Mucosa of rectum (tissue), 2 donors: ENCODE measurements at regions not wholly inside any gene's neighbourhood (a gene's known extent, or its start where the extent isn't known, plus 50 kb on each side); places are given as distances from the start of the nearest gene placed in this dataset.
"Not testable (repeated sequence)": the region's sequence is repeated elsewhere in the genome, so short reads cannot be mapped to it uniquely, and the experiment has no call there.

Experiments
- H3K27ac ChIP-seq, 2 donors: one replicate each; pipeline ENCODE4 v1.7.0; 2013; ENCODE audit warnings: inconsistent platforms in 2 of 2, low read depth in 2 of 2, low read length in 2 of 2
- H3K27me3 ChIP-seq, 2 donors: one replicate each; pipeline ENCODE4 v1.7.0; 2013; ENCODE audit warnings: low read length in 2 of 2; ENCODE audit not compliant: control insufficient read depth in 2 of 2, insufficient read depth in 2 of 2
- H3K36me3 ChIP-seq, 2 donors: one replicate each; pipeline ENCODE4 v1.7.0; 2013; ENCODE audit warnings: low read length in 2 of 2; ENCODE audit not compliant: control insufficient read depth in 2 of 2, insufficient read depth in 2 of 2
- H3K4me1 ChIP-seq, 2 donors: one replicate each; pipeline ENCODE4 v1.7.0; 2013; ENCODE audit warnings: low read length in 2 of 2, mild to moderate bottlenecking in 1 of 2; ENCODE audit not compliant: control insufficient read depth in 2 of 2, insufficient read depth in 2 of 2
- H3K4me3 ChIP-seq, 2 donors: one replicate each; pipeline ENCODE4 v1.7.0; 2013; ENCODE audit warnings: low read length in 2 of 2
- H3K9ac ChIP-seq, 2 donors: one replicate each; pipeline ENCODE4 v1.7.0; 2013; ENCODE audit warnings: low read length in 2 of 2, low read depth in 1 of 2, mild to moderate bottlenecking in 1 of 2
- H3K9me3 ChIP-seq, 2 donors: one replicate each; pipeline ENCODE4 v1.7.0; 2013; ENCODE audit warnings: low read length in 2 of 2; ENCODE audit not compliant: control insufficient read depth in 2 of 2
- donor health status: healthy.
- donor health status: Normal muscosa, but diverticular disease.

DNA sequence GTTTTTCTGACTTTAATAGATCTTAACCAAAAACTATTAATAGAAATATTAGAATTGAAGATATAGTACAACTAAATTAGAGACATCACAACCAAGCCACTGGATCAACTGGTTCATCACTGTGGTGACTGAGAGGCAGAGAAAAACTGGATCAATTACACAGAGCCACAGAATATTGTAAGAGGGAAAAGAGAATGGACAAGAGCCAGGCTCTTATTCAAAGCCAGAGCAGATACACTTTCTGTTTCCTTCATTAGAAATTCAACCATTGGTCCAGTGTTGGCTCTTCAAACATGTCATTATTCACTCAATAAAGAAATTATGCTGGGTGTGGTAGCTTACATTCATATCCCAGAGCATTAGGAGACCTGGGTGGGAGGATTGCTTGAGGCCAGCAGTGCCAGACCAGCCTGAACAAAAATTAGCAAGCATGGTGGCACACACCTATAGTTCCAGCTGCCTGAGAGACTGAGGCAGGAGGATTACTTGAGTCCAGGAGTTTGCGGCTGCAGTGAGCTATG is 295.1 kb downstream of the NEBL start:
- Histone ChIP-seq H3K36me3 (no peaks in the 10 kb centered on the region), H3K4me3 (no peak overlapping the region), H3K4me1 (no peaks in the 10 kb centered on the region), H3K27ac (no peak overlapping the region), H3K9me3 (no peaks in the 10 kb centered on the region), H3K9ac (no peak overlapping the region), H3K27me3 (no peaks in the 10 kb centered on the region)

DNA sequence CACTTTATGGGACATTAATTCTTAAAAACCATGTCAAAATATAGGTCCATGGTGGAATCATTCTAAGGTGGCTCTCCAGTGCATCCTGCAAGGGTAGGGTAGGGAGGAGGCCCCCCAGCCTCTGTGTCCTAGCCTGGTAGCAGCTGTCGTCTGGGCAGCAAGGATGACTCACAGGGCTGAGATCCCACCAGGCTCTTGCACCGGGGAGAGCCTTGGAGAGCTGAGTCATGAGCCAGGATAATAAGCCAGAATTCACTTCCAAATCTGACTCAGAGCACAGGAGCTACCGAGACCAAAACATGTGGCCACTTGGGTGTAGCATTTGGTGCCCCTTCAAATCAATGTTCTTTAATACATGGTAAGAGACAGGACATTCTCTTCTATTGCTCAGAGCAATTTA is 298.5 kb downstream of the NEBL start:
- no peaks in the 10 kb centered on the region for H3K27me3 ChIP-seq
- no peak overlapping the region for H3K27ac ChIP-seq
- no peaks in the 10 kb centered on the region for H3K4me1 ChIP-seq
- H3K9ac ChIP-seq, result no peak overlapping the region
- no peaks in the 10 kb centered on the region for H3K9me3 ChIP-seq
- no peaks in the 10 kb centered on the region for H3K36me3 ChIP-seq
- no peak overlapping the region for H3K4me3 ChIP-seq

DNA sequence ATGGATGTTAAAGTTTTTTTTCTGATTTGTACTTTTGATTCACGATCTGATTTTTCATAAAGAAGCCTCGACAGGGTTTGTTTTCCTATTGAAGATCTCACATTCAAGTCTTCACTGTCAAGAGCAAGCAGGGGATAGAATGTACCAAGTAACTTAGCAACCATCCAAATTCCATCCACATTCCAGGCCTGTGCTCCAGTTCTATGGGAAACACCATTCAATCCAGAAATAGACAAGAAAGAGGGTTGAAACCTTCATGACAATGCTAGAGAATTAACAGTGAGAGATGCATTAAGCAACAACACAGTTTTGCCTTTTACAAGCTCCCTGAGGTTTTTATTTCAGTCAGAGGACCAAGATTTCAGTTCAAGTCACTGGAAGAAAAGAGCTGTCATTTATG is 300.2 kb downstream of the NEBL start:
- Histone ChIP-seq H3K27ac (no peak overlapping the region), H3K9me3 (no peaks in the 10 kb centered on the region), H3K36me3 (no peaks in the 10 kb centered on the region), H3K4me3 (no peak overlapping the region), H3K4me1 (no peaks in the 10 kb centered on the region), H3K27me3 (no peaks in the 10 kb centered on the region), H3K9ac (no peak overlapping the region)

DNA sequence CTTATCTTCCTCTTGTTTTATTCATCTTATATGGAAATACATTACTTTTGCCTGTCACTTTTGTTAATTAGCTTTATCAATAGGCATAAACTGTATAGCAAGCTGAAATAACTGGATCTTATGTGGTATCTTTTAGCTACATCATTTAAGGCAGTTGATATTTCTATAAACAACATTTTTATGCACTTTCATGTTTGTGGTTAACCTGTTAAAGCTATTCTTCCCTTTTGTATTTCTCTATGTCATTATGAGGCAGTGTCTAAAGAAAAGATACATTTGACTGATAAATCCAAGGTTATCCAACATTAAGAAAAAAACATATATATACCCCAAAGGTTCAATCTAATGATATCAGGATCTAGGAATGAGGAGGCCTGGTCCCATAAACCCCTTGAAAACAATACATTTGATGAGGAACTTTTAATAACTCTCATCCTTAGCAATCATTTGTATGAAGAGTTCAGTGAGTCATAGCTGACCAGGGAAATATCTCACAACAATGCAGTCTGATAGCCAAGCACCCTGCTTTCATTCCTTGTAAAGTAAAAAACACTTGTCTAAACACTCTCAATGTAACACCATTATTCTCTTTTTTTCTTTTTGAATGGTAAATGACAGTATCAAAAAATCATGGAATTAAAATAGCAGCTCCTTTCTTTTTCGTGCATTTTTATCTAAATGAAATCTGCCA is 300.9 kb downstream of the NEBL start:
- Histone ChIP-seq H3K36me3 (no peaks in the 10 kb centered on the region), H3K27ac (no peak overlapping the region), H3K9me3 (no peaks in the 10 kb centered on the region), H3K4me3 (no peak overlapping the region), H3K4me1 (no peaks in the 10 kb centered on the region), H3K27me3 (no peaks in the 10 kb centered on the region), H3K9ac (no peak overlapping the region)

DNA sequence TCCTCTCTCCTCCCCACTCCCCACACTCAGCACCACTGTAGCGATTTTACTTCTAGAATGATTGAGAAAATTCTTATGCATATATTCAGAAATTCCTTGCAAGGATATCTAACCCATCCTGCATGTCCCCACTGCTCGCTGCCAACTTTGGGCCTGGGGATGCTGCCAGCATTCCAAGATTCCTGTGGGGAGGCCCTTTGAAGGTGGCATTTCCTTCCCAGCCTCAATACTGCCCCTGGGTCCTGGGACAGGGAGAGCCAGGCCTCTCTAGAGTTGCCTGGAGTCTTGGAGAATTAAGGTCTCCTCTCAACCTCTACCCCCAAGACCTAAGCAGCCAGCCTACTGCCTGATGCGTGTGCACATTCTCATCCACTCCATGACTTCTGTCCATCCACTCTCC is 303.5 kb downstream of the NEBL start:
- Histone ChIP-seq H3K4me1 (no peaks in the 10 kb centered on the region), H3K9me3 (no peaks in the 10 kb centered on the region), H3K9ac (no peak overlapping the region), H3K4me3 (no peak overlapping the region), H3K27ac (no peak overlapping the region), H3K27me3 (no peaks in the 10 kb centered on the region), H3K36me3 (no peaks in the 10 kb centered on the region)

DNA sequence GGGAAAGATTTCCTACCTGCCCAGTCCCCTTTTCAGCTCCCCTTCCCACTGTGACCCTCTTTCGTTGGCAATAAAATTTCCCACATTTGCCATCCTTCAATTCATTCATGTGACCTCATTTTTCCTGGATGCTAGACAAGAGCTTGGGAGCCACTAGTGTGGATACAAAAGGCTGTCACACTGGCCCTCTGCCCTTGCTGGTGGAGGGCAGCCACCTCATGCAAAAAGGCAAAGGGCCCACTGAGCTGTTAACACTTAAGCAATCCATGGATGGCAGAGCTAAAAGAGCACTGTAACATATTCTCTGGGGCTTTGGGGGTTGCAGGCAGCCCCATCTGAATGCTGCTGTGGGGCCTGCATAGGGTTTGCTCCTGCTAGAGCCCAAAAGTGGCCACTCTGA is 315.1 kb downstream of the NEBL start:
- no peak overlapping the region for H3K27ac ChIP-seq
- no peak overlapping the region for H3K9ac ChIP-seq
- no peaks in the 10 kb centered on the region for H3K4me1 ChIP-seq
- no peaks in the 10 kb centered on the region for H3K27me3 ChIP-seq
- H3K4me3 ChIP-seq, result no peak overlapping the region
- no peaks in the 10 kb centered on the region for H3K9me3 ChIP-seq
- no peaks in the 10 kb centered on the region for H3K36me3 ChIP-seq

DNA sequence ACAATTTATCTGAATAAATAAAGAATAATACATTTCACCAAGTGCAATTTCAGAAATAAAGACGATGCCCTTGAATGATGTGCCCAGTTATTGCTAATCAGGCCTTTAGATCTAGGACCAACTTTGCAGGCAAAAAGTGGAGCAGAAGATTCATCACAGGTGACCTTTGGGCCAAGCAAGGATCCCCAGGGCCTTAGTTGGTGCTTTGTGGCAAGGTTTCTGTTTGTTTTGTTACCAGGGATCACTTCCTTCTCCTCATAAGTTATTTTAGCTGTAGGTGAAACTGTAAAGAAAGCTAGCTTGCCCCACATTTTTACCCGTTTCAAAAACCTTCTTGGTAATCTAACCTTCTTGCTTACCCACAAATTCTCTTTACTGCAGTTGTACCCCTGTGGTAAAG is 323.2 kb downstream of the NEBL start:
- Histone ChIP-seq H3K4me1 (no peaks in the 10 kb centered on the region), H3K27me3 (no peaks in the 10 kb centered on the region), H3K9me3 (no peaks in the 10 kb centered on the region), H3K4me3 (no peak overlapping the region), H3K27ac (no peak overlapping the region), H3K9ac (no peak overlapping the region), H3K36me3 (no peaks in the 10 kb centered on the region)

DNA sequence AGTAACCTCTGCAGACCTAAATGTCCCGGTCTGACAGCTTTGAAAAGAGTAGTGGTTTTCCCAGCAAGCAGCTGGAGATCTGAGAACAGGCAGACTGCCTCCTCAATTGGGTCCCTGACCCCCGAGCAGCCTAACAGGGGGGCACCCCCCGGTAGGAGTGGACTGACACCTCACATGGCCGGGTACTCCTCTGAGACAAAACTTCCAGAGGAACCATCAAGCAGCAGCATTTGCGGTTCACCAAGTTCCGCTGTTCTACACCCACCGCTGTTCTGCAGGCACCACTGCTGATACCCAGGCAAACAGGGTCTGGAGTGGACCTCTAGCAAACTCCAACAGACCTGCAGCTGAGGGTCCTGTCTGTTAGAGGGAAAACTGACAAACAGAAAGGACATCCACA is 341.1 kb downstream of the NEBL start:
- H3K36me3 ChIP-seq, H3K9ac ChIP-seq, H3K9me3 ChIP-seq, H3K27ac ChIP-seq, H3K27me3 ChIP-seq, H3K4me1 ChIP-seq, H3K4me3 ChIP-seq: not testable (repeated sequence)

DNA sequence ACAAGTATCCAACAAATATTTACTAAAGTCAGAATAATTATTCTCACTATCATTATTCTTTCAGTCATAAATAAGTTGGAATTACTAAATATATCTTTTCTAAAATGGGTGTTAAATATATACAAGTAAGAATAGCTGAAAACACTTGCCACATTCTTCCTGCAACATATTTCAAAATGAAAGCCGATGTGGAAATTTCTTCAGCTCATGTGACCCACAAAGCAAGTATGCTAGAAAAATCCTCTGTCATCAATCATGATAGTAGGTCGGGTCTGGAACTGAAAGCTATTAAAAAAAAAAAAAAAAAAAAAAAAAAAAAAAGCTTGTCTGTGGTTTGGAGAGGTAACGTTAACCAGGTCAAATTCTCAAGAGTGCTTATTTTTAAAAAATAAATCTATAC is 344.7 kb downstream of the NEBL start:
- H3K36me3 ChIP-seq, result no peaks in the 10 kb centered on the region
- H3K9ac ChIP-seq, result no peak overlapping the region
- no peak overlapping the region for H3K4me3 ChIP-seq
- H3K9me3 ChIP-seq, result no peaks in the 10 kb centered on the region
- H3K27ac ChIP-seq, result no peak overlapping the region
- no peaks in the 10 kb centered on the region for H3K27me3 ChIP-seq
- no peaks in the 10 kb centered on the region for H3K4me1 ChIP-seq

DNA sequence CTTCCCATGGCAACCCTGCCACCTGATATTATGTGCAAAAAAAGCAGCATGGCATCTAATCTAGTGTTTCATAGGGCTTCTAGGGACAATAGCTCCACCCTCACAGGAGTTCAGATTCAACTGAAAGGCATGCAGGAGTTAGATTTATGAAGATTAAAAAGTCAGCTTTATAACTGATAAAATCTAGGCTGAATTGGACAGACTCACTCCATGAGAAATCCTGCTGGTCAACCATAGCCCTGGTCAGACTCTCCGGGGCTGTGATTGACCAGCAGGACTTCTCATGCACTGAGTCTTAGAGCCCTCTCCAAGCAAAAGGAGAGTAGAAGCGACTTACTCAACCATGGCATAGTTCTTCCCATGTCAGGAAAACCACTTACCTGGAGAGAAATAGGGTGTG is 345.4 kb downstream of the NEBL start:
- Histone ChIP-seq H3K4me1 (no peaks in the 10 kb centered on the region), H3K36me3 (no peaks in the 10 kb centered on the region), H3K9ac (no peak overlapping the region), H3K27ac (no peak overlapping the region), H3K4me3 (no peak overlapping the region), H3K9me3 (no peaks in the 10 kb centered on the region), H3K27me3 (no peaks in the 10 kb centered on the region)
